ENCODE measurements at regions not wholly inside any gene's neighbourhood (a gene's known extent, or its start where the extent isn't known, plus 50 kb on each side); places are given as distances from the start of the nearest gene placed in this dataset.

GRCh38 chr1:213329406-213330008 lies 278.5 kb downstream of the RPS6KC1 start:
- TF ChIP-seq, protein P1, sequence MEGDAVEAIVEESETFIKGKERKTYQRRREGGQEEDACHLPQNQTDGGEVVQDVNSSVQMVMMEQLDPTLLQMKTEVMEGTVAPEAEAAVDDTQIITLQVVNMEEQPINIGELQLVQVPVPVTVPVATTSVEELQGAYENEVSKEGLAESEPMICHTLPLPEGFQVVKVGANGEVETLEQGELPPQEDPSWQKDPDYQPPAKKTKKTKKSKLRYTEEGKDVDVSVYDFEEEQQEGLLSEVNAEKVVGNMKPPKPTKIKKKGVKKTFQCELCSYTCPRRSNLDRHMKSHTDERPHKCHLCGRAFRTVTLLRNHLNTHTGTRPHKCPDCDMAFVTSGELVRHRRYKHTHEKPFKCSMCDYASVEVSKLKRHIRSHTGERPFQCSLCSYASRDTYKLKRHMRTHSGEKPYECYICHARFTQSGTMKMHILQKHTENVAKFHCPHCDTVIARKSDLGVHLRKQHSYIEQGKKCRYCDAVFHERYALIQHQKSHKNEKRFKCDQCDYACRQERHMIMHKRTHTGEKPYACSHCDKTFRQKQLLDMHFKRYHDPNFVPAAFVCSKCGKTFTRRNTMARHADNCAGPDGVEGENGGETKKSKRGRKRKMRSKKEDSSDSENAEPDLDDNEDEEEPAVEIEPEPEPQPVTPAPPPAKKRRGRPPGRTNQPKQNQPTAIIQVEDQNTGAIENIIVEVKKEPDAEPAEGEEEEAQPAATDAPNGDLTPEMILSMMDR (IDR thresholded peaks at IDR 0.05 in 4 of 5, conservative IDR thresholded peaks at IDR 0.05 in 1 of 5) = no peak
- no peak for TF ChIP-seq POLR2A (IDR thresholded peaks at IDR 0.05)
- in situ Hi-C loops (cut with MboI; ENCODE audit: low sequenced_read_pairs in 4 of 4) (no loop called here), intact Hi-C loops (cut with DNase I; ENCODE audit: low total_unique reads) (no loop called here)
- ATAC-seq (no peak), DNase-seq (no peak)
- H3K9me3 ChIP-seq = no peaks in the 10 kb centered on the region
- H3K4me1 ChIP-seq = no peaks in the 10 kb centered on the region
- no peaks in the 10 kb centered on the region for H3K36me3 ChIP-seq
- no peak overlapping the region for H3K27ac ChIP-seq
- H3K4me3 ChIP-seq = no peak overlapping the region
- no peaks in the 10 kb centered on the region for H3K27me3 ChIP-seq

GRCh38 chr1:213330281-213330680 lies 279.2 kb downstream of the RPS6KC1 start:
- intact Hi-C loops (cut with DNase I; ENCODE audit: low total_unique reads) = no loop called here
- Histone ChIP-seq H3K27me3 (no peaks in the 10 kb centered on the region), H3K9me3 (no peaks in the 10 kb centered on the region), H3K36me3 (no peaks in the 10 kb centered on the region), H3K27ac (no peak overlapping the region), H3K4me1 (no peaks in the 10 kb centered on the region), H3K4me3 (no peak overlapping the region)
- no peak for ATAC-seq
- DNase-seq = no peak
- no peak for TF ChIP-seq POLR2A (IDR thresholded peaks at IDR 0.05)
- TF ChIP-seq, protein P1 (IDR thresholded peaks at IDR 0.05 in 4 of 5, conservative IDR thresholded peaks at IDR 0.05 in 1 of 5) = no peak
- in situ Hi-C loops (cut with MboI; ENCODE audit: low sequenced_read_pairs in 4 of 4) = no loop called here

GRCh38 chr1:213331631-213332175 lies 280.7 kb downstream of the RPS6KC1 start:
- Histone ChIP-seq H3K27me3 (no peaks in the 10 kb centered on the region), H3K4me3 (no peak overlapping the region), H3K9me3 (no peaks in the 10 kb centered on the region), H3K4me1 (no peaks in the 10 kb centered on the region), H3K27ac (no peak overlapping the region), H3K36me3 (no peaks in the 10 kb centered on the region)
- DNase-seq = no peak
- intact Hi-C loops (cut with DNase I; ENCODE audit: low total_unique reads) = no loop called here
- ATAC-seq = no peak
- no peak for TF ChIP-seq POLR2A (IDR thresholded peaks at IDR 0.05)
- TF ChIP-seq, protein P1 (IDR thresholded peaks at IDR 0.05 in 4 of 5, conservative IDR thresholded peaks at IDR 0.05 in 1 of 5) = no peak
- in situ Hi-C loops (cut with MboI; ENCODE audit: low sequenced_read_pairs in 4 of 4) = no loop called here

GRCh38 chr1:213332491-213332890 lies 281.4 kb downstream of the RPS6KC1 start:
- no peaks in the 10 kb centered on the region for H3K36me3 ChIP-seq
- no peaks in the 10 kb centered on the region for H3K27me3 ChIP-seq
- ATAC-seq (no peak), DNase-seq (no peak)
- no peak for TF ChIP-seq POLR2A (IDR thresholded peaks at IDR 0.05)
- intact Hi-C loops (cut with DNase I; ENCODE audit: low total_unique reads) = no loop called here
- no peak overlapping the region for H3K27ac ChIP-seq
- H3K4me3 ChIP-seq = no peak overlapping the region
- in situ Hi-C loops (cut with MboI; ENCODE audit: low sequenced_read_pairs in 4 of 4) = no loop called here
- no peaks in the 10 kb centered on the region for H3K4me1 ChIP-seq
- no peaks in the 10 kb centered on the region for H3K9me3 ChIP-seq

DNA sequence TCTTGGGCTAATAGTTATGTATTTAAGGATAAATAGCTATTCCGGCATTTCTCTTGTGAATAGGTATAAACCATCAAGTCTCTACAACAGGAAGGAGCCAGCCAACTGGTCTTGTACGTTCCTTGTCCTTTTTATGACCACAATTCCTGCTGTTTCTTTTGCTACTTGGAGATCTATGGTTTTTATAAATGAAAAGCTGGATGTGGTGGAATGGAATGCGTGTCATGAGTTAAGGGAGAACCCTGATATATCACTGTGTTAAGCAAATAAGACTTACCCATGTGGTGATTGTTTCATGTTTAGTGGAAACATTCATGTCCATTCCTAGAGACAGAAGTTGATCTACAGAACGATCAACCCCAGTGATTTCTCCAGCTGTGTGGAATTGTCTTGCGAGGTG lies 282.1 kb downstream of the RPS6KC1 start:
- Histone ChIP-seq H3K4me3 (no peak overlapping the region), H3K27me3 (no peaks in the 10 kb centered on the region), H3K27ac (no peak overlapping the region), H3K4me1 (no peaks in the 10 kb centered on the region), H3K36me3 (no peaks in the 10 kb centered on the region), H3K9me3 (no peaks in the 10 kb centered on the region)
- ATAC-seq (no peak), DNase-seq (no peak)
- in situ Hi-C loops (cut with MboI; ENCODE audit: low sequenced_read_pairs in 4 of 4) = no loop called here
- TF ChIP-seq POLR2A (IDR thresholded peaks at IDR 0.05) = no peak
- TF ChIP-seq, protein P1 (IDR thresholded peaks at IDR 0.05 in 4 of 5, conservative IDR thresholded peaks at IDR 0.05 in 1 of 5) = no peak
- intact Hi-C loops (cut with DNase I; ENCODE audit: low total_unique reads) = no loop called here
